Lower leg skin (tissue), 3 donors: ENCODE measurements at regions not wholly inside any gene's neighbourhood (a gene's known extent, or its start where the extent isn't known, plus 50 kb on each side); places are given as distances from the start of the nearest gene placed in this dataset.

Experiments used
- CTCF ChIP-seq, 3 donors: fragments of 450-650 bp; IDR thresholded peaks; one replicate each; pipeline ENCODE4 v1.5.1; 2016; ENCODE audit warnings: antibody characterized with exemption in 3 of 3, mild to moderate bottlenecking in 3 of 3, moderate library complexity in 2 of 3
- POLR2A ChIP-seq, 2 donors: fragments of 450-650 bp; IDR thresholded peaks; one replicate each; pipeline ENCODE4 v1.6.1; 2016 to 2017; ENCODE audit warnings: antibody characterized with exemption in 2 of 2, mild to moderate bottlenecking in 1 of 2, moderate library complexity in 1 of 2

GRCh38 chr13:33445024-33445423, 159.5 kb upstream of the STARD13 start:
- TF ChIP-seq CTCF (IDR thresholded peaks at IDR 0.05) (no peak), POLR2A (IDR thresholded peaks at IDR 0.05) (no peak)
